GDM1 (cell line): ENCODE measurements at regions not wholly inside any gene's neighbourhood (a gene's known extent, or its start where the extent isn't known, plus 50 kb on each side); places are given as distances from the start of the nearest gene placed in this dataset.

Source experiments
- DNase-seq: peaks from one replicate; lab custom pipeline; 2025; lab: John Stamatoyannopoulos, UW

DNA sequence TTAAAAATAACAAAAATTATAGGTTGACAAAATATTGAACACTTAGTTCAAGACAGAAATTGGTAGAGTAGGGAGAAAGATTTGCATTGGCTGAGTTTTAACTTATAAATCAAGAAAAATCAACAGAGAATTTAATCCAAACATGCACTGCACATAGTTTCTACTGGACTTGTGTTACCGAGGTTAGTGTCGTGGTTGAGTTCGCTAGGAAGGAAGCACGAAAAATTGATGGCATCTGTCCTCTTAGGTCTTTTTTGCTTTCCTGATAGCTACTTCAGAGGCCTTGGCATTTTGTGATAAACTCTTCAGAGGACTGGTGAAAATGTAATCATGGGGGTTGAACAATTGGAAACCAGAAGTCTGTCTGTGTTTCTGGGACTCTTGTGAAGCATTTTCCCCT, 392.9 kb downstream of the NUAK1 start:
- DNase-seq: no peak

DNA sequence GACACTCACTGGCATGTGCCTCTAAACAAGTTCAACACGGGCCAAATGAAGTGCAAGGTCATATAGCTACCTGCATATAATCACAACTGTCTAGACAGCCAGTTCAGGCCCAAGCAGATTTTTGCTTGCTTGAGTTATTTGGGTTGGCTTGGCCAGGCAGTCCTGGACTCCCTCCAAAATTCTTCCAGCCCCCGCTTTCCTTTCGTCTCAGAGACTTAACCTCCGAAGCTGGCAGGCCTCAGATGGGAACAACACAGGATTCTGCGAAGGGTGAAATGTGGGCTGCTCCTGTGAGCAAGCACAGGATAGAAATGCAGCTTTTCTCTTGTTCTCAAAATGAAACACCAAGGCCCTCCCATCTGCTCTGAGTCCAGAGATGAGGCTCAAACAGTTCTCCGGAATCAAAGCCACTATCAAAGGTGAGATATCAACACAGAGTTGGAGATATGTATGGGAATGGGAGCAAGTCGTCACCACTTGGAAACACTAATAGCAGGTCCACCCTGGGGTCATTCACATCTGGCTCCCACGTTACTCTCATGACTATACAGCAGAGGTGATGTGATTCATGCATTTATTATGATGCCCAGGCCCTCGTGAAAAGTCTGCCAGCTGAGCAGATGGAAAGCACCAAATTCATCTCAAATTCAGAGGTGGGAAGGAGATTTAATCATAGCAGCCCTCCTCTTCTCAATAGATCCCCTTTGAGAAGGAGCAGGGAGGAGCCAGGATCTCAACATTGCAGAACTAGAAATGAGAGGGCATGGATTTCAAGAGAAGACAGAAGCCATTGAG, 389.8 kb downstream of the NUAK1 start:
- DNase-seq: no peak

DNA sequence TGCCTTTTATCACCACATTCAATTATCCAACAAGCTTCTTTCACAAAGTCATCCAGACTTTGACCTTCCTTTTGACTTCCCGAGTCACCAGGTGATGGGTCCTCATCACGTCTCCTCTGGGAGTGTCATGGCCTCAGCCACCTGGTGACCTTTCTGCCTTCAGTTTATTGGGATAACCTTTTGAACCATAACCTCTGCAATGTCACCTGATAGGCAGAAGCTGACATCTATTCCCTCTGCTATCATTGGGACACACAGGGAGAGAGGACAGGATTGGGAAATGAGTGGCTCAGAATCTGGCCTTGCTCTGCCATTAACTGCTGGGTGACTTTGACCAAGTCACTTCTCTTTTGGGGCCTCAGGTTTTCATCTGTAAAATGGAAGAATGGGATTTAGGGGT, 388.7 kb downstream of the NUAK1 start:
- no peak for DNase-seq

DNA sequence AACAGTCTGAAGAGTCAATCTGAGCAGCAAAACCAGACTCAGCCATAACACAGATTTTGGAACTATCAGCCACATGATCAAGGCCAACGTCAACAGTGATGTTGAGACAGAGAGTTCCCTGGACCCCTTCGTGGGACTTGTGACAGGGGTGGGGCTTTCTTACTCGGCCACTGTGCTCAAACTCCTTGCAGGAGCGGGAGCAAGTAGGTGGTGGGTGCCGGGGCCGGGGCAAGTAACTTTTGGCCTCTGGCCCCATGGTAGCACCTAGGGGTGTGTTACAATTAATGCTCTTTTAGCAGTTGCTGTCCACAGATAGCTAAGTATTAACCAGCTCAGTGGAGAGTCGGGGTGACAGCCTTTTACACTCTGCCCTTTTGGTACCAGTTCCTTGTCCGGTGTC, 384.4 kb downstream of the NUAK1 start:
- DNase-seq: no peak

DNA sequence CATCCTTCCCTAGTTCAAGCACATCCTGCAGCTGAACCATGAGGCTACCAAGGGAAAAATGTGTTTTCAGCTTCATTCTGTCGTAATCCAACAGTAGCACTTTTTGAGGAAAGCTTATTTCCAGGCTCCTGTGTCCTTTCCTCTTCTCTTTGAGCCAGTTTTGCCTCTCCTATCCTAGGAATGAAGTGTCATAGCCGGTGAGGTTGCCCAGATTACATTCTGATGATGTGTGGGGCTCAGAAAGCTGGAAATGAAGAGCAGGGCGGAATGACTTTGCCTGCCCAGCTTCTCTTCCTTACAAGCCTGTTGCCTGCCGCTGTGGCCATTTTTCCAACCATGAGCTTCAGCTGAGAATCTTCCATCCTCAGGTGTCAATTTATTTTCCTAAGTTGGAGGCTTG, 381.8 kb downstream of the NUAK1 start:
- DNase-seq: no peak

DNA sequence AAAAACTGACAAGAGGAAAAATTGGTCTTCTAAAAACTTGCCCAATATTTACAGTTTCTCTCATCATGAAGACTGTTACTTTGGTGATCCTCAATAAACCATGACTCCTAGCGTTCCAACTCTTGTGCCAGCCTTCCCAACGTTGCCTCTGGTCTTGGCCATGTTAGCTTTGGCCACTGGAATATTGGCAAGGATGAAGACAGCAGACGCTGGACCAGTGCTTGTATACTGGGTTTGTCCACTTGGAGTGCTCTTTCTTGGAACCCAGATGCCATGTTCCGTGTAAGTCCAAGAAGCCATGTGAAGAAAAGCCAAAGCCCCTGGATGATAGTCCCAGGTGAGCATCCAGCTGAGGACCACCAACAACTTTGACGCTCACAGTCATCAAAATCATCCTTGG, 379.6 kb downstream of the NUAK1 start:
- no peak for DNase-seq

DNA sequence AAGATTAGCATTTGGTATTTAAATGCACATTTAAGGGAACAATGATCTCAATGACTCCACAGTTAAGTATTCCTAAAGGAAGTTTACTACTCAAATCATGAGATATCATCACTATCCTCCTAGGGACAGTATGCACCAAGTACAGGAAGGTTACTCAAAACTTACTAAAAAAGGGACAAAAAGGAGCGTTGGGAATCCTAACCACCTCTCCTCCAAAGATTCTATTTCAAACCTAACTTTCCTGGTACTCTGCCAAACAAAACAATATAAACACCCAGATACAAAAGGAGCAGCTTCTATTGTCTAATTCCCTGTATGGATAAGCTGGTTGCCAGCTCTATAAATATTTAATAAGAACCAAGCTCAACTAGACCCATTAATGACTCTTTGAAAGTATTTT, 377.7 kb downstream of the NUAK1 start:
- no peak for DNase-seq

DNA sequence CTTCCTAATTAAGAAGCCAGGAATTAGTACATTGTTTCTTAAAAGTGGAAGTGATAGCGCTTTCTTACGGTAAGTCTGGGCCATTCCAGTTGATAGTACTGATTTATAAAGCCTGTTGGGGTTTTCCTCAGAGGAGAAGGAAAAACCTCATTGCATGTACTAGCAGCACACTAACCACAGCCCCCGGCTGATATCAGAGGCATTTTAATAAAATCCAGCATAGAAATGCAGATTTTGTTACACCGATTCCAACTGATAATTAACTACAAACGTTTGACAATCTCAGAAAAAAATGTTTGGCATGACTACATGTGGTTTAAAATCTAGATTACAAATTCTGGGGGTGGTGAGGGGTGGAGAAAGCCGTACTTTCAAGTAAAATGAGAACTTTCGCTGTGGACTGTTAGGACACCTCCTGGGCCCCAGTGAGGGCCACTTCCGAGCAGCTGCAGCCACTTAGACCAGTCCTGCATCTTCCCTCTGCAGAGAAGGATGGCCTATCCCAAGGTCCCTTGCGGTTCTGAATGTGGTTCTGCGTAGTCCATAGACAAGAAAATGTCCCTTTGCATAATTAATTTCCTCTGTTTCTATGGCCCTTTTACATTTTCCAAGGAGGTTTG, 374.4 kb downstream of the NUAK1 start:
- DNase-seq: no peak

DNA sequence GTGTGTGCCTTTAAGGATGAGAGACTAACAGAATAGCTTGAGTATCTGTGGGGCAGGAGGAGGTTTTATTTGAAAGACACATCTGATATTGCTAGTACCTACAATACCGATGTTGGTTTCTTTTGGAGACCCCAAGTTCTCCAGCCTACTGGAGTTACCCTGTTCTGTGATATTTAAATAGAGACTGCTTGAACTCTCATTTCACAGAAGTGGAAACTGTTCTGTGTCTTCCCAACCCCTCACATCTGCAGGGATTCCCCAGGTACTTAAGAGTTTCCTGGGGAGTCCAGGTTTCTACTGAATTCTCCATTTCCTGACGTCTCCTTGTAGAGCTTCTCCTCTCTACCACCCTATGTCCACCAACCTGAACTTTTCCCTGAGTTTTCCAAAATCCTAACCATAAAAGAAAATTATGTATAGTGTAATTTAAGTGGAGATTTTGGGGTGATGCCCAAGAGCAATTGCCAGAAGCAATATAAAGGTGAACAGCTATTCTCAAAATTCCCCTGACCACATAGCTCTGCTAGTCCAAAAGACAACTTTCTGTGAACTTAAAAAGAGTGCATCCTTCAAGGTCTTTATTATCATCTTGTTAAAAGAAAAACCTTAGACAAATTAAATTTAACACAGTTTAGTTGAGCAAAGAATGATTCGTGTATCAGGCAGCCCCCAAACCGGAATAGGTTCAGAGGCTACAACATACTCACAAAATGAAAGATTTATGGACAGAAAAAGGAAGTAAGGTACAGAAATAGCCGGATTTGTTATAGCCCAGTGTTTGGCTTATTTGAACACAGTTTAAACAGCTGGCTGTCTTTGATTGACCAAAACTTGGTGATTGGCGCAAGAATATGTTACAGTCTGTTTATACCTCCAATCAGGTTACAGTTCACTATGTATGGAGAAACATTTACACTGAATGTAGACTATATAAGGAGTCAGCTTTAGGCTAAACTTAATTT, 373.4 kb downstream of the NUAK1 start:
- DNase-seq: no peak

DNA sequence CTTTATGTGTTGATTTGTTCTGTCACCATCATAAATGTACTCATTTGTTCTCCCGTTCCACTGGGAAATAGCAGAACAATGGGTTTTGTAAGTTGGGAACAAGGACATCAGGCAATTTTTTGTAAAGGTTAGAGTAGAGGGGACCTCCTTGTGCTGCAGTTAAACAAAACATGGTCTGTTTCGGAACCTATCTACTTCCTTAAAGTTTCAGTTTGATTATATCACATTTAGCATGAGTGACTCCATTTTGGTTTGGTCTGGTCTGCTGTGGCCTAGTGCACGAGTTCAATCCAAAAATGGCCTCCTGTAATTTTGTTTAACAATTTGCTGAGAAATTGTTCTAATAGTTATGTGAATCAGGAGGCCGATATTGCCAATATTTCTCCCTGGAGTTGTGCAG, 372.7 kb downstream of the NUAK1 start:
- DNase-seq: no peak

DNA sequence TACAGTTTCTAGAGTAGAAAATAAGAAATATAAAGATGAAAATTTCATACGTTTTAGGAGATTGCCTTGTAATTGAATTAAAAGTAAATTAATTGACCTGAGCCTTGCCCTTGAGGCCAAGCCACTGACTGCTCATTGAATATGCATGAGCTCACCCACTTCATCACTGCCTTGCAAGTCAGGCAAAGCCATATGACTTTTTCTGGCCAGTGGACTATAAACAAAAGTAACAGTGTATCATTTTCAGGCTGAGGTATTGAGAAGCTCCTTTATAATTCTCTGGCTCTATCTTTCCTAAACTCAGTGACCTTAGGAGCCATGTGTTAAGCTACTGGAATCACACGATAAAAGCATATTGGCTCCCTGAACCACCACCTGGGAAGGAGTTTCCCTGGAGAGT, 369.3 kb downstream of the NUAK1 start:
- no peak for DNase-seq

DNA sequence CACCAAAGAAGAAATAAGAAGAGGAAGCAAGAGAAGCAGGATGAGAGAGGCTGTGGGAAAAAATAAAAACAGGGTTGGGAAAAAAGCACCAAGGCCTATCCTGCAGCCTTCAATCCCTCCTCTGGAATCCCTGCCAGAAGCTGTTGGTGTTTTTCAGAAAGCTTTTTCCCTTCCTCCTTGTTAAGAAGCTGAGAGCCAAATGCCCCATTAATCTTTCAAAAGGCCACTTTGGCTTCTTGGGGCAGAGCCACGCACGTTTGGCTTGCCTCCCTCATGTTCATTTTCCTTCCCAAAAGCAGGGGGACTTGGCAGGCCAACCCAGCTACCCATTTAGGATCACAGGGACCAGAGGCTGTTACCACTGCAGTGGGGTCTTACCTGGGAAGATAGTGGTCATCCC, 365.3 kb downstream of the NUAK1 start:
- no peak for DNase-seq

DNA sequence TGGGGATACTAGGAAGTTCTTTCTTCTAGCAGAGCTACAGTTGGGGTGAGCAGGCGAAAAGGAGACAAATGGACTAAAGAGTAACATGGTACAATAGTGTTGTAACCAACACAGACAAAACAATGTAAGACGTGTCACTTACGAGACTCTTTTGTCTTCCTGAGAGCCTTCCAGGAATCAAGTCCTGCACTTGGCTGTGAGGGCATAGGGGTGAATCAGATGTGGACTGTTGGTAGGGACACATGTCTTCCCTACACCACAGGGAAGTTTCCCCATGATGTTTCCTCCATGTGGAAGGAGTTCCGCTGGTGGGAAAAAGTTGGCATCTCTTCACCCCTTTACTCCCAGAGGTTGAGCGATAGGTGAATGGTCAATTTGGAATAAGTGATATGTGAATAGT, 364.7 kb downstream of the NUAK1 start:
- no peak for DNase-seq

DNA sequence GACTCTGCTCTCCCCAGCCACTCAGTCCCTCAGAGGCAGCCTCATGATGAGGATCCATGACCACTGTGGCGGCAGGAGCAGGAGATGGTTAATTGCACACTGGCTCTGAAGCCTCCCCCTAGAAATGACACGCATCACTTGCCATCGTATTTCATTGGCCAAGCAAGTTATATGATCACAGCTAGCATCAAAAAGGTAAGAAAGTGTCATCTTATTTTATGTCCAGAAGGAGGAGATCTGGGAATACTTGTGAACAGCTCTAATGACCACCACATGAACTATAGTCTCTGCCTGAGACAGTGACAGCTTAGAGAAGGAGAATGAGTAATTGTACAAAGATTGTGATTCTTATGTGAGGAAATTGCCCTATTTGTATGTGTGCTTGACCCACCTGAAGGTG, 363.4 kb downstream of the NUAK1 start:
- no peak for DNase-seq

DNA sequence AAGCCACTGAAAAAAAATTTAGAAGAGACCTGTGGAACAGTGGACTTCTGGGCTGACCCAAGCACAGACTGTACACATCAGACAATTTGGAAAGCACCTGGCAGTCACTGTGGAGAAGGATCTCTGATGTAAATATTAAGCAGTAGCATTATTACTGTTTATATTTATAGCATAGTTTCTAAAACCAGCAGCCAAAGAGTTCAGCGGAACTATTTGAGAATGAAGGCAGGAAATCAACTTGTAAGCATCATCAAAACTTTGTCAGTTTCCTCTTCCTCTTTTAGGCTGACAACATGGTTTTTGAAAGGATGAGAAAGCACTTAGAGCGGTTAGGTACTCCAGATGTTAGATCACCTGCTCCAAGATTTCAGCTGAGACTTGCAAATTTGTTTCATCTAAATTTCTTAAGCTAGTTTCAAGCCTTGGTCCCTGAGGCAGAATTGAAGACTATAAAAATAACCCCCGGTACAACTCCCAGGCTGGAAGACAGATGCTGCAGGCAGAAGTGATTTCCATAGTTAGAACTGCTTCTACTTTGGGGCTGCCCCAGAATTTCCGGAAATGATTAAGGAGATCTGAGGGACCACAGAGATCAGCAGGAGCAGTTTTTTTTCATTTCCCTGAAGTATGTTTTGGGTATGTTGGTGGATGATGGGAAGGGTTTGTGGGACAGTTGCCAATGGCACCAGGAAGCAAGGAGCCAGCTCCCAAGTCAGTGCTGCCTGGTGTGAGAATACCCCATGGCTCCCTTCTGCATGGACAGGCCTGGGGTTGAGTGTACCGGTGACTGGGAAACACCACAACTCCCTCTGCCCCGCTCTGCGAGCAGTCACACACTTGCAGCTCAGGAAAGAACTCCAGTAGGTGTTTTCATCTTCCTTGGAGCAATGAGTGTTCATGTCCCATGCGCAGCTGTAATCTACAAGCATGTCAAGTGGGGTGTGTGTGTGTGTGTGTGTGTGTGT, 354.5 kb downstream of the NUAK1 start:
- no peak for DNase-seq

DNA sequence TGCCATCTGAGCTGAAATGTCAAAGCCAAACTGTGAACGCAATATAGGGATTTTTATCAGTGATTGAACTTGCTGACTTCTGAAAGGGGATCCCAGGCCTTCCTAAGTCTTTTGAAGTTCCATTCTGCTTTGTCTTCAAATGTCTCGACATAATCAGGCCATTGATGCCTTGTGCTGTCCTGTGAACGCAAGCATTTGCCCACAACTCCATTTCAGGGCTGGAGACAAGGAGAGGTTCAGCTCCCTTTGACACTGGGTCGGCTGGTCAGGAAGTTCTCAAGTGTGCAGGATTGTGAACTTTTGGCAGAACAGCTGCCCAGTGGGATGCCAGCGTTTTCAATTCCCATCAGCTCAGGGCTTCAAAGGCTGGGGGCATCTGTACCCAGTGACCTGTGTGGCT, 345.3 kb downstream of the NUAK1 start:
- DNase-seq: no peak

DNA sequence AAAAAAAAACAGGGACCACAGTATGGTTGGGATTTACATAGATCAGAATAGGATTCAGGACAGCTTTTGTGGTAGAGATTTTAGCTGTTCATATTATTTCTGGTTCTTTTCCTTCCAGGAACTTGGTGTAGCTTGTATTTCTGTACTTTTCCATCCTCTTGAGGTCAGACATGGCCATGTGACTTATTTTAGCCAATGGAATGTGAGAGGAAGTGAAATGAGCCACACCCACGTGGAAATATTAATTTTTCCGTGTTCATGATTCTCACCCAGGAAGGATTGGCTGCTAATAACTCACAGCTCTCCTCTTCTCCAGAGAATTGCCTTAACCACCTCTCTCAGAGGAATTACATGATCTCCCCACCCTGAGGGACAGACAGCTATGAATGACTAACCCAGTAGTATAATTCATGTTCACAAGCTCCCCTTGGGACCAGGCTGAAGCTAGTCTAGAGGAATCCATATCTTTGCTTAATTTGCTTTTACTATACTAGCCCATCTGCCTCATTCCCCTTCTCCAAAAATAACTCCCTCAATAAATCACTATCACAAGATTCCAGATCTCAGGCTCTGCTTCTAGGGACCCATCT, 340.4 kb downstream of the NUAK1 start:
- DNase-seq: no peak

DNA sequence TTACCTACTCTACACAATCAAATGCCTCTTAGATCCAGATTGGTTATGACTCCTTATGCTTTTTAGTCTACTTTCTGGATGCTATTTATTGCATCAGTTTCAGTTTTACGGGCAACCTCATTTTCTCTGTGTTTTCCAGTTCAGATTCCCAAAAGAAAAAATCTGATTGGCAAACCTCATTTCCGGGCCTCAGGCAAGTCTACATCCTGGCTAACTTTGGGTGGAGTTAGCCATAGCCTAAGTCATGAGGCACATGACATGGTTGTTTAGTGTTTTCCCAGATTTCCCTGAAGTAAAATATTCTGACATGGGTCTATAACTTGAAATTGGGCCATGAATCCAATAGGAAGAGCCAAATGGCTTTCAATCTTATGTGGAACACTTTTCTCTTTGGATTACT, 339.7 kb downstream of the NUAK1 start:
- no peak for DNase-seq

DNA sequence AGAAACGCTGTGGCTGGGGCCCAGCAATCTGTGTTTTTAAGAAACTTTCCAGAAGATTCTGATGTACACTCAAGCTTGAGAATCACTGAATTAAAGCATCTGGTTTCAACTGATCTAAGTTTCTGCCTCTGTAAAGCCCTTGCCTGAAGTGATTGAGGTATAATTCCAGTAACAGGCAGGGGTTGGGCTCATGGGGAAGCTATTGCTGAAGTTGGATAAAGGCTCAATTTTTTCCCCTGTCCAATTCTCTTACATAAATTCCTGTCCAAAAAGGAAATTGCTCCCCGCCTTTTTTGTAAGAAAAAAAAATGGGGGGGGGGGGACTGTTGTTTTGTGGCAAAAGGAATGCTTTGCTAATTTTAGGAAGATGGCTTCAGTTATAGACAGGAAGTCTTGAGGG, 337.4 kb downstream of the NUAK1 start:
- DNase-seq: no peak

DNA sequence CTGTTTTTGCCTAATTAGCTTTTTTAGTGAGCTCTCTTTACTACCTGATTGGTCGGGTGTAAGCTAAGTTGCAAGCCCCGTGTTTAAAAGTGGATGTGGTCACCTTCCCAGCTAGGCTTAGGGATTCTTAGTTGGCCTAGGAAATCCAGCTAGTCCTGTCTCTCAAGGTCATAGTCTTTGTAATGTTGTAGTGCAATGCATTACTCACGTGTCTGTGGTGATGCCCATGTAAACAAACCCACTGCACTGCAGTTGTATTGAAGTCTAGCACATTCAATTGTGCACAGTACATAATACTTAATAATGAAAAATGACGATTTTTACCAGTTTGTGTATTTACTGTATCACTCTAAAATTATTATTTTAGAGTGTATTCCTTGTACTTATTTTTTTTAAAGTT, 335.5 kb downstream of the NUAK1 start:
- DNase-seq: no peak

DNA sequence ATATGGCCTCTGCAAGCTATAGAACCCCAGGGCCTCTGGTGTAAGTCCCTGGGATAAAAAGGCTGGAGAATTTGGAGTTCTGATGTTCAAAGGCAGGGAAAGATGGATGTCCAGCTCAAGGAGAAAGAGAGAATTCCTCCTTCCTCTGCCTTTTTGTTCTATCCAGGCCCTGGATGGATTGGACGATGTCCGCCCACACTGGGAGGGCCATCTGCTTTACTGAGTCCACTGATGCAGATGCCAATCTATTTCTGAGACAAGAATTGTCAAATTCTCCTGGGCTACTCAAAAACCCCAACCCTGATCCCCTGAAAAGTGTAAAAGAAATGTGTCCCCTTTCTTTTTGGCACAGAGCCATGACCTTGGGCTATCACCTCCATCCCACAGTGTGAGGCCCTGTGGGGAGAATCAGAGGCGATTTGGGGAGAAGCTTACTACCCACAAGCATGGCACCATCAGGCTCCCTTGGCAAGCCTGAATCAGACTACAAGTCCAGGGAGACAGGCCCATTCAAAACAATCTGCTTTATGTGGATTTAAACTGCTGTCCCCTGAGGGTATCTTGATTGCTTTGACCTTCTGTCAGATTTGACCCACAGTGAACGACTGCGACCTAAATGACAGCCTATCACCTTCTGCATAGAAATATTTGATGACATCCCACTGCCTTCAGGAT, 334.0 kb downstream of the NUAK1 start:
- no peak for DNase-seq
